SK-N-SH (cell line): ENCODE measurements at regions not wholly inside any gene's neighbourhood (a gene's known extent, or its start where the extent isn't known, plus 50 kb on each side); places are given as distances from the start of the nearest gene placed in this dataset.

Experiments used
- CHD2 ChIP-seq: fragments of 150-350 bp; IDR thresholded peaks from 2 replicates; pipeline ENCODE4 v1.6.1; 2018; ENCODE audit warnings: low read length; ENCODE audit not compliant: partially characterized antibody
- EZH2phosphoT487 ChIP-seq: fragments of 200-600 bp; sonication (generic); IDR thresholded peaks from 2 replicates; pipeline ENCODE4 v1.6.1; 2017; ENCODE audit warnings: low read depth, mixed run types, mild to moderate bottlenecking, antibody characterized with exemption, moderate library complexity, borderline replicate concordance
- MEF2A ChIP-seq: IDR thresholded peaks from 2 replicates; pipeline ENCODE4 v1.4.0; 2012; ENCODE audit warnings: low read depth, borderline replicate concordance
- NFIC ChIP-seq: IDR thresholded peaks from 2 replicates; pipeline ENCODE4 v1.4.0; 2012; ENCODE audit warnings: borderline replicate concordance
- POLR2AphosphoS5 ChIP-seq: IDR thresholded peaks from 2 replicates; pipeline ENCODE4 v1.6.1; 2012; ENCODE audit warnings: low read depth, low read length
- RAD21 ChIP-seq: IDR thresholded peaks from 2 replicates; pipeline ENCODE4 v1.6.1; 2012; ENCODE audit warnings: mild to moderate bottlenecking, low read length
- RCOR1 ChIP-seq: fragments of 150-350 bp; IDR thresholded peaks from 2 replicates; pipeline ENCODE4 v1.6.1; 2017; ENCODE audit warnings: antibody characterized with exemption, low read length
- SIN3A ChIP-seq: IDR thresholded peaks from 2 replicates; pipeline ENCODE4 v1.6.1; 2012; ENCODE audit warnings: low read depth, mild to moderate bottlenecking, low read length, moderate library complexity, borderline replicate concordance
- SMC3 ChIP-seq: IDR thresholded peaks from 2 replicates; pipeline ENCODE4 v1.6.1; 2012; ENCODE audit warnings: low read depth, low read length, improper control_type of control experiment
- TAF1 ChIP-seq: IDR thresholded peaks from 2 replicates; pipeline ENCODE4 v1.6.1; 2012; ENCODE audit warnings: low read depth, mild to moderate bottlenecking, low read length, moderate library complexity, borderline replicate concordance
- YY1 ChIP-seq: IDR thresholded peaks from 2 replicates; pipeline ENCODE4 v1.4.0; 2012; ENCODE audit warnings: low read depth, mild to moderate bottlenecking
- TF ChIP-seq, protein P1 (sequence below): IDR thresholded peaks from 2 replicates; pipeline ENCODE4 v1.4.0; 2012; ENCODE audit warnings: low read depth
- TF ChIP-seq, protein P2 (sequence below): fragments of 200-600 bp; sonication (generic); IDR thresholded peaks from 2 replicates; pipeline ENCODE4 v1.6.1; 2017; ENCODE audit warnings: antibody characterized with exemption, mild to moderate bottlenecking, moderate library complexity

DNA sequence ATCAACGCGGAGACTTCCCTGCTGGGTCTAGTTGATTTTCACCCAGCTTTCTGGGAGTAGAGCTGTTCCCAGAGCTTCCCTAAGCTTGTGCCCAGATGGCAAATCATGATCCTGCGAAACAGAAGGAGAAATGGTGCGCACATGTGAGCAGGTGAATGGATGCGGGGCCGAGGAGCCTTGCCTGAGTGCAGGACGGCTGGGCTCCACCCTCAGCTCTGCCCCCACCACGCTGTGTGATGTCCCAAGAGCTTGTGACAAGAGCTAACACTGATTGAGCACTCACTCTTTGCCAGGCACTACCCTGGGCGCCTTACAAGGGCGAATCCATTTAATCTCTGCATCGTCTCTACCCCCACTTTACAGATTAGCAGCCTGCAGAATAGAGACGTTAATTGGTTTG, 162.7 kb upstream of the RPL38 start:
- TF ChIP-seq EZH2phosphoT487, result no peak
- TF ChIP-seq MEF2A, result no peak
- no peak for TF ChIP-seq RCOR1
- TF ChIP-seq, protein P1, sequence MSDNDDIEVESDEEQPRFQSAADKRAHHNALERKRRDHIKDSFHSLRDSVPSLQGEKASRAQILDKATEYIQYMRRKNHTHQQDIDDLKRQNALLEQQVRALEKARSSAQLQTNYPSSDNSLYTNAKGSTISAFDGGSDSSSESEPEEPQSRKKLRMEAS, result no peak
- TF ChIP-seq, protein P2, sequence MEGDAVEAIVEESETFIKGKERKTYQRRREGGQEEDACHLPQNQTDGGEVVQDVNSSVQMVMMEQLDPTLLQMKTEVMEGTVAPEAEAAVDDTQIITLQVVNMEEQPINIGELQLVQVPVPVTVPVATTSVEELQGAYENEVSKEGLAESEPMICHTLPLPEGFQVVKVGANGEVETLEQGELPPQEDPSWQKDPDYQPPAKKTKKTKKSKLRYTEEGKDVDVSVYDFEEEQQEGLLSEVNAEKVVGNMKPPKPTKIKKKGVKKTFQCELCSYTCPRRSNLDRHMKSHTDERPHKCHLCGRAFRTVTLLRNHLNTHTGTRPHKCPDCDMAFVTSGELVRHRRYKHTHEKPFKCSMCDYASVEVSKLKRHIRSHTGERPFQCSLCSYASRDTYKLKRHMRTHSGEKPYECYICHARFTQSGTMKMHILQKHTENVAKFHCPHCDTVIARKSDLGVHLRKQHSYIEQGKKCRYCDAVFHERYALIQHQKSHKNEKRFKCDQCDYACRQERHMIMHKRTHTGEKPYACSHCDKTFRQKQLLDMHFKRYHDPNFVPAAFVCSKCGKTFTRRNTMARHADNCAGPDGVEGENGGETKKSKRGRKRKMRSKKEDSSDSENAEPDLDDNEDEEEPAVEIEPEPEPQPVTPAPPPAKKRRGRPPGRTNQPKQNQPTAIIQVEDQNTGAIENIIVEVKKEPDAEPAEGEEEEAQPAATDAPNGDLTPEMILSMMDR, result no peak
- TF ChIP-seq YY1, result no peak
- TF ChIP-seq SIN3A, result no peak
- no peak for TF ChIP-seq NFIC
- no peak for TF ChIP-seq SMC3
- TF ChIP-seq POLR2AphosphoS5, result no peak
- TF ChIP-seq TAF1, result no peak
- TF ChIP-seq RAD21, result no peak
- no peak for TF ChIP-seq CHD2
